Fibroblast of upper back skin (primary cell): ENCODE measurements at regions not wholly inside any gene's neighbourhood (a gene's known extent, or its start where the extent isn't known, plus 50 kb on each side); places are given as distances from the start of the nearest gene placed in this dataset.

ENCODE experiments used
- DNase-seq: peaks from one replicate; pipeline ENCODE4 v3.0.0-alpha.2; 2013

DNA sequence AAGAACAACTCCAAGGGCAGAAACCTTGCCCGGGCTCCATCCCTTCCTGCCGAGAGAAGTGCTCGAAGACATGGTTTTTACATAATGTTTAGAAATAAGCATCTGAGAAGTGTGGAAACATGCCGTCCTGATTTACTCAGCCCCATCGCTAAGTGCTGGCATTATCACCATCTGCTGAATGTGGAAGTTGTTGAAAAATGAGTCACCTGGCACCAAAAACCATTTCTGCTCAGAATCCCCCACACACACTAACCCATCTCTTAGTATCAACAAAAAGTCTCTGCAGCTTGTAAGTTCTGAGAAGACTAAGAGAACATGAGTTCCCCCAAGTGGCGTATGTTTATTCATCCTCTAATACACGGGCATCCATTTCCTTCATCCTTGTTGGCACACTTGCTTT is 51.0 kb upstream of the ARL8B start:
- peak; percentile 72 for DNase-seq

DNA sequence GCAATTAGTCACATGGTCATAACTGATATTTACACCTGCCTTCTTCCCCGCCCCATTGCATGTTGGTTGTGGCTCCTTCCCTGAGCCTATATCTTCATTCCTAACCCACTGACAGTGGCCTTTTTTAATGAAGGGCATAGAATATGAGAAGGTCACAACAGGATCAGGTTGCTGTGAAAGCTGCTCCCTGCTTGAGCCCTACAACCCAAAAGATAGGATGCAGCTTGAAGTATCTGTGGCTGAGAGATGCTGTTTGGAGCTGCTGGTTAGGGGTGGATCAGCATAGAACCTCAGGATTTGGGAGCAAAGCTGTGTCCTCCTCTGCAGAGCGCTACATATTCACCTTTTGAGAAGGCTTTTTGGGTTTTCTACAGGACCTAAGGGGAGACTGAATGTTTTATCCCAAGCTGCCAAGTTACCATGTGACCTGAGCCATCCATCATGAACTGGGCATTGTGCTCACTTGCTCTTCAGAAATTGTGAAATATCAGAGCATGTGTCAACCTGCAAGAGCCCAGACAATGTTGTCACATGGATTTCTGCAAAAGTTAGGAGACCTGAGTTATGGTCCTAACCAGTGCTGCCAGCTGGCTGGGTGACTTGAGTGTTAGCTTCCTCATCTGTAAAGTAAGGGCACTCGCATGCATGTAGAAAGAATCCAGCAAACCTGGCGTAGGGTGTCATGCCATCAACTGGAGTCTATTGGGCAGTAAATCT is 49.8 kb upstream of the ARL8B start:
- DNase-seq: no peak
